ENCODE measurements at regions not wholly inside any gene's neighbourhood (a gene's known extent, or its start where the extent isn't known, plus 50 kb on each side); places are given as distances from the start of the nearest gene placed in this dataset.
A peak's percentile ranks its signal among the peaks of the same experiment; 100 is the strongest.

DNA sequence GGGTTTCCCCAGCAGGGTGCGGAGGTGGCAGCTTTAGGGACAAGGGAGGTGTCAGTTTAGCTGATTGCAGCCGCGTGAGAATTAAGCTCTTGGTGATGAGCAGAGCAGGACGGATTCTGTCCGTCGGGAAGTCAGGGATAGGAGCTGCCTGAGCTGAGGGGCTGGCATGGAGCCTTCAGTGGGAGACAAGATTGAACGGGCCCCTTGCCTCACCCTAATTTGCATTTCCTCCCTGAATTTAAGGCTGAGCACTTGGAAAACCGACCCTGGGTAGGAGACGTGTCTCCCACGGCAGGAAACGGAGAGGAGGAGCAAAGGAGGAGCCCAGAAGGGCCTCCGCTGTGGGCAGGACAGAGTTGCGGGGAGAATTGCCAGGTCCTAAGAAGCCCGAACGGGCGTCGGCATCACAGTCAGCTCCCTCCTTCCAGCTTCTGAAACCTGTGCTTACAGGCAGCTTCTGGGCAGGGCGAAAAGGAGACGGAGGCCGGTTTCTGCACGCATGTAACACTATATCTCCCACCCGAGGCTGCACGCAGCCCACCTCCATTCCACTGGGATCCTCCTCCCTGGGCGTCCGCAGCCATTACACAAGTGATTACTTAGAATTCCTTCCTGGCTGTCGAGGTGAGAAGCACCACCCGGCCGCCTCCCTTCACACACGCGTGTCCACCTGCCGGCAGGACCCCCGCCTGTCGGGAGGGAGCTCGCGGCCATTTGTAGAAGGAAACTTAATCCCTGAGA, 345.8 kb downstream of the BRD1 start:
- no peak for ATAC-seq
- no peaks in the 10 kb centered on the region for H3K9me3 ChIP-seq (ENCODE audit: control insufficient read depth, insufficient read depth, low read length)
- H3K36me3 ChIP-seq (ENCODE audit: control insufficient read depth, insufficient read depth, low read length) = no peaks in the 10 kb centered on the region
- WGBS (ENCODE audit: insufficient coverage) = 48% methylated on average over 35 of the region's 35 CpGs
- H3K4me3 ChIP-seq (ENCODE audit: low read length) = no peak overlapping the region
- TF ChIP-seq, protein P1, sequence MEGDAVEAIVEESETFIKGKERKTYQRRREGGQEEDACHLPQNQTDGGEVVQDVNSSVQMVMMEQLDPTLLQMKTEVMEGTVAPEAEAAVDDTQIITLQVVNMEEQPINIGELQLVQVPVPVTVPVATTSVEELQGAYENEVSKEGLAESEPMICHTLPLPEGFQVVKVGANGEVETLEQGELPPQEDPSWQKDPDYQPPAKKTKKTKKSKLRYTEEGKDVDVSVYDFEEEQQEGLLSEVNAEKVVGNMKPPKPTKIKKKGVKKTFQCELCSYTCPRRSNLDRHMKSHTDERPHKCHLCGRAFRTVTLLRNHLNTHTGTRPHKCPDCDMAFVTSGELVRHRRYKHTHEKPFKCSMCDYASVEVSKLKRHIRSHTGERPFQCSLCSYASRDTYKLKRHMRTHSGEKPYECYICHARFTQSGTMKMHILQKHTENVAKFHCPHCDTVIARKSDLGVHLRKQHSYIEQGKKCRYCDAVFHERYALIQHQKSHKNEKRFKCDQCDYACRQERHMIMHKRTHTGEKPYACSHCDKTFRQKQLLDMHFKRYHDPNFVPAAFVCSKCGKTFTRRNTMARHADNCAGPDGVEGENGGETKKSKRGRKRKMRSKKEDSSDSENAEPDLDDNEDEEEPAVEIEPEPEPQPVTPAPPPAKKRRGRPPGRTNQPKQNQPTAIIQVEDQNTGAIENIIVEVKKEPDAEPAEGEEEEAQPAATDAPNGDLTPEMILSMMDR (IDR thresholded peaks at IDR 0.05) = no peak
- H3K4me1 Mint-ChIP-seq = peaks cover 8 to 25% of the 10 kb centered on the region in 2 donors
- H3K27ac Mint-ChIP-seq = no peak overlapping the region
- no peak overlapping the region for H3K4me3 Mint-ChIP-seq
- no peak overlapping the region for H3K27ac ChIP-seq (ENCODE audit: low read length)
- no peaks in the 10 kb centered on the region for H3K4me1 ChIP-seq (ENCODE audit: control insufficient read depth, insufficient read depth, low read length)
- no peaks in the 10 kb centered on the region for H3K36me3 Mint-ChIP-seq
- intact Hi-C loops (cut with micrococcal nuclease) = no loop called here
- no peak for DNase-seq
- no peaks in the 10 kb centered on the region for H3K27me3 ChIP-seq (ENCODE audit: control insufficient read depth, insufficient read depth, low read length)
- peaks cover 0 to 9% of the 10 kb centered on the region in 2 donors for H3K27me3 Mint-ChIP-seq (ENCODE audit: low read depth in 2 of 2)
- peaks cover 3 to 4% of the 10 kb centered on the region in 2 donors for H3K9me3 Mint-ChIP-seq

DNA sequence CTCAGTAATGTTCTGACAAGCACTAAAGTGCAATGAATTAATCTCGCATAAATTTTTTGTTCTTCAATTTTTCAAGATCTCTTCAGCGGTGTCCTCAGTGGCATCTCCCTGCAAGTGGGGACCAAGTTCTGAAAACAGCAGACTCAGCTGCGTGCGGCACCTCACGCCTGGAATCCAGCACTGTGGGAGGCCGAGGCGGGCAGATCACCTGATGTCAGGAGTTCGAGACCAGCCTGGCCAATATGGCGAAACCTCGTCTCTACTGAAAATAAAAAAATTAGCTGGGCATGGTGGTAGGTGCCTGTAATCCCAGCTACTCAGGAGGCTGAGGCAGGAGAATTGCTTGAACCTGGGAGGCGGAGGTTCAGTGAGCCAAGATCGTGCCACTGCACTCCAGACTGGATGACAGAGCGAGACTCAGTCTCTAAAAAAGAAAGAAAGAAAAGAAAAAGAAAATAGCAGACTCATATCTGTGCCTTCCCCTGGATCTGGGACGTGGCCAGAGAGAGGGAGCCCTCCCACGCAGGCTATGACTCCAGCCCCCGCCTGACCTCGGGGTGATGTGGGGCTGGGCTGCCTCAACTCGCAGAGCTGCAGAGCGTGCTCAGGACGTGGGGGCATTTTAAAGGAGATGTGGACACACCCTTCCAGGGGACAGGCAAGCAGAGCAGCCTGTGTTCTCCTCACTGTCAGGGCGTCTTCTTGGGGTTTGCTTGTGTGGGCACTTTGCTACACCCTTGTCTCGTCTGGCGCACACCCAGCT, 346.6 kb downstream of the BRD1 start:
- H3K27me3 Mint-ChIP-seq (ENCODE audit: low read depth in 2 of 2) = peaks cover 0 to 9% of the 10 kb centered on the region in 2 donors
- H3K27ac Mint-ChIP-seq = no peak overlapping the region
- no peak for DNase-seq
- peak in 1 of 3 donors; percentile 26 for ATAC-seq
- H3K4me1 ChIP-seq (ENCODE audit: control insufficient read depth, insufficient read depth, low read length) = no peaks in the 10 kb centered on the region
- no peak overlapping the region for H3K4me3 Mint-ChIP-seq
- no peaks in the 10 kb centered on the region for H3K9me3 ChIP-seq (ENCODE audit: control insufficient read depth, insufficient read depth, low read length)
- TF ChIP-seq, protein P1 (IDR thresholded peaks at IDR 0.05) = no peak
- H3K36me3 Mint-ChIP-seq = no peaks in the 10 kb centered on the region
- no peaks in the 10 kb centered on the region for H3K36me3 ChIP-seq (ENCODE audit: control insufficient read depth, insufficient read depth, low read length)
- H3K27me3 ChIP-seq (ENCODE audit: control insufficient read depth, insufficient read depth, low read length) = no peaks in the 10 kb centered on the region
- no peak overlapping the region for H3K27ac ChIP-seq (ENCODE audit: low read length)
- H3K4me1 Mint-ChIP-seq = peaks cover 8 to 26% of the 10 kb centered on the region in 2 donors
- H3K9me3 Mint-ChIP-seq = peaks cover 8% of the 10 kb centered on the region in 2 donors
- WGBS (ENCODE audit: insufficient coverage) = 88% methylated on average over 23 of the region's 23 CpGs
- intact Hi-C loops (cut with micrococcal nuclease) = no loop called here
- H3K4me3 ChIP-seq (ENCODE audit: low read length) = no peak overlapping the region

DNA sequence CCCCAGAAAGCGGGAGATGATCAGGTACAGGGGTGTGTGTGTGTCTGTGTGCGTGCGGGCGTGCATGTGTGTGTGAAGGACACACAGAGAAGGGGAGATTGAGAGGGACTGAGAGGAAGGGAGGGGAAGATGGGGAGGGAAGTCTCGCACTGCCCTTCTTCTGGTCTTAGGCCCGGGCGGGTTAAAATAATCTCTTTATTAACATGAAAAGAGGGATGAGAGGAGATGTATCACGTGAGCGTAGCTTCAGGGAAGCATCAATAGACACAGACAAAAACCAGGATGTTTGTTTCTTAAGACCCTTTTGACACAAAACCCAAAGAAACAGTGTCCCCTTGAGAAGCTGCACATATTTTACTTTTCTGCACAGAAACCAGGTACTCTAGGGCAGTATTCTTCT, 347.3 kb downstream of the BRD1 start:
- Histone ChIP-seq H3K36me3 (ENCODE audit: control insufficient read depth, insufficient read depth, low read length) (no peaks in the 10 kb centered on the region), H3K9me3 (ENCODE audit: control insufficient read depth, insufficient read depth, low read length) (no peaks in the 10 kb centered on the region), H3K27ac (ENCODE audit: low read length) (no peak overlapping the region), H3K27me3 (ENCODE audit: control insufficient read depth, insufficient read depth, low read length) (no peaks in the 10 kb centered on the region), H3K4me1 (ENCODE audit: control insufficient read depth, insufficient read depth, low read length) (no peaks in the 10 kb centered on the region), H3K4me3 (ENCODE audit: low read length) (no peak overlapping the region)
- H3K36me3 Mint-ChIP-seq = no peaks in the 10 kb centered on the region
- ATAC-seq (no peak), DNase-seq (no peak)
- peaks cover 8% of the 10 kb centered on the region in 2 donors for H3K9me3 Mint-ChIP-seq
- TF ChIP-seq, protein P1 (IDR thresholded peaks at IDR 0.05) = no peak
- WGBS (ENCODE audit: insufficient coverage) = 87% methylated on average over 9 of the region's 9 CpGs
- peaks cover 0 to 9% of the 10 kb centered on the region in 2 donors for H3K27me3 Mint-ChIP-seq (ENCODE audit: low read depth in 2 of 2)
- H3K27ac Mint-ChIP-seq = no peak overlapping the region
- intact Hi-C loops (cut with micrococcal nuclease) = no loop called here
- peaks cover 8 to 26% of the 10 kb centered on the region in 2 donors for H3K4me1 Mint-ChIP-seq
- H3K4me3 Mint-ChIP-seq = no peak overlapping the region
